Mesendoderm (in vitro differentiated cells): ENCODE measurements at regions not wholly inside any gene's neighbourhood (a gene's known extent, or its start where the extent isn't known, plus 50 kb on each side); places are given as distances from the start of the nearest gene placed in this dataset.

Experiments
- DNase-seq: peaks from one replicate; pipeline ENCODE4 v3.0.0; 2013
- H2AK5ac ChIP-seq: 2 replicates; pipeline ENCODE4 v1.6.1; 2013; ENCODE audit warnings: low read length, inconsistent platforms
- H2BK120ac ChIP-seq: 2 replicates; pipeline ENCODE4 v1.6.1; 2013; ENCODE audit warnings: low read depth, mild to moderate bottlenecking, low read length, moderate library complexity, mixed read lengths
- H2BK15ac ChIP-seq: replicated peaks from 2 replicates; pipeline ENCODE4 v1.6.1; 2013; ENCODE audit warnings: low read depth, mild to moderate bottlenecking, moderate library complexity
- H2BK5ac ChIP-seq: 2 replicates; pipeline ENCODE4 v1.6.1; 2013; ENCODE audit warnings: low read length, inconsistent platforms
- H3K18ac ChIP-seq: 2 replicates; pipeline ENCODE4 v1.6.1; 2013; ENCODE audit warnings: mild to moderate bottlenecking, low read length, mixed read lengths
- H3K23ac ChIP-seq: one replicate; pipeline ENCODE4 v1.6.1; 2013; ENCODE audit warnings: low read length
- H3K27ac ChIP-seq: 2 replicates; pipeline ENCODE4 v1.5.1; 2013; ENCODE audit warnings: low read depth, mild to moderate bottlenecking, inconsistent platforms, low read length, moderate library complexity
- H3K27me3 ChIP-seq: 2 replicates; pipeline ENCODE4 v1.6.1; 2013; ENCODE audit warnings: low read length, control low read depth, mild to moderate bottlenecking, inconsistent platforms; ENCODE audit not compliant: insufficient read depth, poor library complexity
- H3K36me3 ChIP-seq: 2 replicates; pipeline ENCODE4 v1.6.1; 2013; ENCODE audit warnings: low read length, inconsistent platforms; ENCODE audit not compliant: control insufficient read depth, insufficient read depth
- H3K4ac ChIP-seq: one replicate; pipeline ENCODE4 v1.6.1; 2013; ENCODE audit warnings: low read depth, mild to moderate bottlenecking, low read length, moderate library complexity
- H3K4me1 ChIP-seq: 2 replicates; pipeline ENCODE4 v1.6.1; 2013; ENCODE audit warnings: low read depth, low read length, inconsistent platforms; ENCODE audit not compliant: control insufficient read depth
- H3K4me2 ChIP-seq: 2 replicates; pipeline ENCODE4 v1.6.1; 2013; ENCODE audit warnings: low read length
- H3K4me3 ChIP-seq: 2 replicates; pipeline ENCODE4 v1.5.1; 2013; ENCODE audit warnings: mild to moderate bottlenecking, low read length
- H3K56ac ChIP-seq: one replicate; pipeline ENCODE4 v1.6.1; 2013; ENCODE audit warnings: low read length
- H3K79me1 ChIP-seq: 2 replicates; pipeline ENCODE4 v1.6.1; 2013; ENCODE audit warnings: low read length, inconsistent platforms
- H3K79me2 ChIP-seq: 2 replicates; pipeline ENCODE4 v1.6.1; 2013; ENCODE audit warnings: mild to moderate bottlenecking, low read length; ENCODE audit not compliant: control insufficient read depth, insufficient read depth
- H3K9ac ChIP-seq: 2 replicates; pipeline ENCODE4 v1.6.1; 2013; ENCODE audit warnings: low read length, inconsistent platforms
- H4K5ac ChIP-seq: one replicate; pipeline ENCODE4 v1.6.1; 2013; ENCODE audit warnings: low read length
- H4K8ac ChIP-seq: one replicate; pipeline ENCODE4 v1.6.1; 2013; ENCODE audit warnings: low read depth, mild to moderate bottlenecking, control low read depth, low read length, moderate library complexity
- WGBS: extraction: QIAGEN DNeasy Blood & Tissue Kit; methylation state at CpG from one replicate; pipeline ENCODE4 v1.1.7; 2013; ENCODE audit warnings: low lambda C conversion rate, missing lambda C conversion rate; ENCODE audit not compliant: insufficient coverage; ENCODE audit errors: extremely low coverage; 5-methylcytosine and 5-hydroxymethylcytosine counted together

DNA sequence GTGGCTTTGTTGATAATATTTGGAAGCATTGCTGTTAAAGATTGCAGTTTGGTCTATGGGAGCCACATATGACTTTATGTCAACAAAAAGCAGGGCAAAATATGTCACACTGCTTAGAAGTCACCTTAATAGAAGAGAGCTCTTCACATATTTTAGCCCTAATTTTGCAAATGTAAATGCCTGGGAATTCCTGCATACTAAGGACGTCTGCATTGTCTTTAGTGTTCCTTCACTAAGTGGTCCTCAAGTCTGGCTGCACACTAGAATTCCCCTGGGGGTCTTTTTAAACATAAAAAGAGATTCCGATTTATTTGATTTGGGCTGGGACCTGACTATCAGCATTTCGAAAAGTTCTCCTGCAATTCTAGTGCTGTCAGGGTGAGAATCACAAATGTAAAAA, 495.1 kb upstream of the FAM241A start:
- Histone ChIP-seq H2BK5ac (no peak overlapping the region), H4K5ac (no peak overlapping the region), H3K27me3 (no peaks in the 10 kb centered on the region), H2AK5ac (no peak overlapping the region), H3K4ac (peak overlapping the region; percentile 81), H3K9ac (no peak overlapping the region), H3K56ac (peak overlapping the region; percentile 17), H3K79me2 (no peaks in the 10 kb centered on the region), H3K4me1 (peaks cover 11% of the 10 kb centered on the region), H3K36me3 (no peaks in the 10 kb centered on the region), H3K23ac (no peak overlapping the region), H4K8ac (no peak overlapping the region), H3K18ac (peak overlapping the region; percentile 47), H3K4me3 (no peak overlapping the region), H3K79me1 (no peaks in the 10 kb centered on the region), H3K4me2 (no peak overlapping the region), H3K27ac (peak overlapping the region; percentile 56), H2BK120ac (peak overlapping the region; percentile 10), H2BK15ac (no peak overlapping the region)
- DNase-seq, result peak; percentile 76
- no CpG with 5 or more reads among the region's 3 CpGs for WGBS

DNA sequence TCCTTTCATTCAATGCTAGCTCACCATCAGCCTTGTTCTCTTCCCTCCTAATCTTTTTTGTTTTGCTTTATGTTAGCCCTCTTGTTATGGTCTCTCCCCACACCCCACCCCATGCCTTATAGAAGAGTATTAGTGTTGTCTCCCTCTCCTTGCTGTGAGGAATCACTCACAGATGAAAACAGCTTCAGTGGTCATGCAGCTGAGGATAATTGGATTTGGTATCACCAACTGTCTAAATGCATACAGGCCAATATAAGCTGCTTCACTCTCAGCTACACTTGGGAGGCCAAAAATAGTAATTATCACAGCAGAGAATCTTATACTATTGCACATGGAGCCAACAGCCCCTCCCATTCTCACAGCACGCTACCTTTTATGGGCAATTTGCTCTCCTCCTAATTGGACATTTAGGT, 494.6 kb upstream of the FAM241A start:
- Histone ChIP-seq H3K18ac (peak overlapping the region; percentile 65), H2BK15ac (no peak overlapping the region), H3K4me2 (no peak overlapping the region), H3K4me3 (no peak overlapping the region), H2BK120ac (peak overlapping the region; percentile 10), H3K36me3 (no peaks in the 10 kb centered on the region), H3K79me1 (no peaks in the 10 kb centered on the region), H2AK5ac (no peak overlapping the region), H3K79me2 (no peaks in the 10 kb centered on the region), H4K8ac (no peak overlapping the region), H2BK5ac (peak overlapping the region; percentile 36), H3K23ac (no peak overlapping the region), H3K27ac (peak overlapping the region; percentile 56), H3K56ac (peak overlapping the region; percentile 17), H4K5ac (no peak overlapping the region), H3K4me1 (peaks cover 11% of the 10 kb centered on the region), H3K9ac (no peak overlapping the region), H3K27me3 (no peaks in the 10 kb centered on the region), H3K4ac (peak overlapping the region; percentile 81)
- no CpG with 5 or more reads among the region's 1 CpG for whole genome bisulfite sequencing
- DNase-seq, result no peak

DNA sequence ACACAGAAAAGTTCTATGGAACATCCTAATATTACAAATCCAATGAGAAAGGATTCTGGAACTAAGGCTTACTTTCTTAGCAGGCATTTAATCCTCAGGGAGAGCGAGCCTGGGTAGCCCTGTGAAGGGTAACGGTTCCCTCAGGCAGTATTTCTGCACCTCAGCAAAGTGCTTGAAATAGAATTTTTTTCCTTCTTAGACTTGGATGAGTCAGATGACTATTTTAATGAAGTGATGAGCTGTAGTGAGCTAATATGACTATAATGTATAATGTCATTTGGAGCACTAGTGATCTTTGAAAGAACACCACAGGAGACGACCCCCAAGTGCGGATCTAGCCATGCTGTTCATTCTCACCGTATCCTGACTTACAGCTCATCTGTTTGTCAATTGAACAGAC, 493.0 kb upstream of the FAM241A start:
- peak overlapping the region; percentile 93 for H4K8ac ChIP-seq
- H2BK15ac ChIP-seq, result no peak overlapping the region
- H3K79me1 ChIP-seq, result no peaks in the 10 kb centered on the region
- peaks cover 11% of the 10 kb centered on the region for H3K4me1 ChIP-seq
- no peak overlapping the region for H3K4me3 ChIP-seq
- H3K27me3 ChIP-seq, result no peaks in the 10 kb centered on the region
- H2AK5ac ChIP-seq, result no peak overlapping the region
- H3K18ac ChIP-seq, result peak overlapping the region; percentile 97
- H2BK5ac ChIP-seq, result peak overlapping the region; percentile 90
- no peaks in the 10 kb centered on the region for H3K79me2 ChIP-seq
- peak overlapping the region; percentile 52 for H3K4ac ChIP-seq
- no CpG with 5 or more reads among the region's 5 CpGs for WGBS
- DNase-seq, result peak; percentile 42
- no peak overlapping the region for H3K9ac ChIP-seq
- no peak overlapping the region for H3K23ac ChIP-seq
- H3K36me3 ChIP-seq, result no peaks in the 10 kb centered on the region
- no peak overlapping the region for H3K4me2 ChIP-seq
- peak overlapping the region; percentile 55 for H3K27ac ChIP-seq
- H3K56ac ChIP-seq, result no peak overlapping the region
- peak overlapping the region; percentile 92 for H2BK120ac ChIP-seq
- no peak overlapping the region for H4K5ac ChIP-seq

GRCh38 chr4:111652986-111653385, 492.3 kb upstream of the FAM241A start:
- H4K5ac ChIP-seq, result no peak overlapping the region
- no peak overlapping the region for H3K18ac ChIP-seq
- H3K79me2 ChIP-seq, result no peaks in the 10 kb centered on the region
- no peak overlapping the region for H2BK5ac ChIP-seq
- no CpG with 5 or more reads among the region's 2 CpGs for WGBS
- H3K4me2 ChIP-seq, result no peak overlapping the region
- H3K79me1 ChIP-seq, result no peaks in the 10 kb centered on the region
- no peaks in the 10 kb centered on the region for H3K36me3 ChIP-seq
- no peaks in the 10 kb centered on the region for H3K27me3 ChIP-seq
- H2BK120ac ChIP-seq, result no peak overlapping the region
- no peak overlapping the region for H3K23ac ChIP-seq
- no peak overlapping the region for H3K27ac ChIP-seq
- H2BK15ac ChIP-seq, result no peak overlapping the region
- no peak overlapping the region for H3K9ac ChIP-seq
- no peak overlapping the region for H2AK5ac ChIP-seq
- H3K4me1 ChIP-seq, result peaks cover 11% of the 10 kb centered on the region
- DNase-seq, result peak; percentile 72
- no peak overlapping the region for H3K56ac ChIP-seq
- no peak overlapping the region for H3K4ac ChIP-seq
- no peak overlapping the region for H3K4me3 ChIP-seq
- no peak overlapping the region for H4K8ac ChIP-seq

DNA sequence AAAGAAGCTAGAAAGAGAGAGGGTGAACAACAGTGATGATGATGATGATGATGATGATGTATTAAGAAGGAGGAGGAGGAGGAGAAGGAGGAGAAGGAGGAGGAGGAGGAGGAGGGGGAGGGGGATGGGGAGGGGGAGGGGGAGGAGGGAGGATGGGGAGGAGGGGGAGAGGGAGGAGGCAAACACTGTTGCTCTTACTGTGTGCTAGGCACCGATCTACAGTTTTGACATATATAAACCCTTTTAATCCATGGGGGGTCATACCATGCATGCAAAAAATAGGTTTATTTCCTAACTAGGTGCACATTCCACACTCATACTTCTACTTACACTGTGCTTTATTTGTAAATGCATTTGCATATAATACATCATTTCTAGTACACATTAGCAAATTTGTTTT, 482.8 kb upstream of the FAM241A start:
- no peak overlapping the region for H3K4ac ChIP-seq
- DNase-seq, result no peak
- no peaks in the 10 kb centered on the region for H3K27me3 ChIP-seq
- H3K79me2 ChIP-seq, result no peaks in the 10 kb centered on the region
- no peak overlapping the region for H2AK5ac ChIP-seq
- no peaks in the 10 kb centered on the region for H3K36me3 ChIP-seq
- H4K8ac ChIP-seq, result no peak overlapping the region
- H3K4me3 ChIP-seq, result no peak overlapping the region
- no peak overlapping the region for H2BK15ac ChIP-seq
- no peak overlapping the region for H3K4me2 ChIP-seq
- no peak overlapping the region for H3K18ac ChIP-seq
- H3K56ac ChIP-seq, result no peak overlapping the region
- H3K4me1 ChIP-seq, result no peaks in the 10 kb centered on the region
- no peak overlapping the region for H3K23ac ChIP-seq
- H2BK5ac ChIP-seq, result no peak overlapping the region
- H4K5ac ChIP-seq, result no peak overlapping the region
- whole genome bisulfite sequencing, result no CpG with 5 or more reads among the region's 1 CpG
- no peak overlapping the region for H3K27ac ChIP-seq
- no peak overlapping the region for H2BK120ac ChIP-seq
- H3K79me1 ChIP-seq, result no peaks in the 10 kb centered on the region
- H3K9ac ChIP-seq, result no peak overlapping the region

GRCh38 chr4:111664308-111664945, 480.8 kb upstream of the FAM241A start:
- Histone ChIP-seq H3K4ac (no peak overlapping the region), H2BK120ac (peak overlapping the region; percentile 82), H3K56ac (no peak overlapping the region), H2BK15ac (no peak overlapping the region), H3K4me2 (no peak overlapping the region), H3K9ac (no peak overlapping the region), H2AK5ac (no peak overlapping the region), H3K23ac (no peak overlapping the region), H3K79me1 (no peaks in the 10 kb centered on the region), H3K36me3 (no peaks in the 10 kb centered on the region), H3K18ac (no peak overlapping the region), H3K79me2 (no peaks in the 10 kb centered on the region), H4K5ac (no peak overlapping the region), H3K27ac (peak overlapping the region; percentile 38), H3K4me1 (no peaks in the 10 kb centered on the region), H3K27me3 (no peaks in the 10 kb centered on the region), H2BK5ac (no peak overlapping the region), H3K4me3 (no peak overlapping the region), H4K8ac (no peak overlapping the region)
- DNase-seq, result peak; percentile 83
- WGBS, result no CpG with 5 or more reads among the region's 1 CpG
